HG02840 (cell line): ENCODE measurements at regions not wholly inside any gene's neighbourhood (a gene's known extent, or its start where the extent isn't known, plus 50 kb on each side); places are given as distances from the start of the nearest gene placed in this dataset.

Source experiments
- ATAC-seq: cut with Tn5 transposase; IDR thresholded peaks from one replicate; pipeline ENCODE4 v1.9.1; 2021; ENCODE audit warnings: mild to moderate bottlenecking, moderate library complexity, moderate number of reproducible peaks; ENCODE audit not compliant: unreplicated experiment, low FRiP score

GRCh38 chr20:39633689-39634088 is 671.5 kb downstream of the DHX35 start:
- no peak for ATAC-seq

- ATAC-seq, result no peak
These were observed 670.6 kb downstream of the DHX35 start for GRCh38 chr20:39632757-39633156.

GRCh38 chr20:39632176-39632575 is 670.0 kb downstream of the DHX35 start:
- no peak for ATAC-seq

- ATAC-seq, result no peak
These were observed 669.4 kb downstream of the DHX35 start for GRCh38 chr20:39631557-39631956.

- no peak for ATAC-seq
These were observed 668.2 kb downstream of the DHX35 start for GRCh38 chr20:39630215-39630908.

GRCh38 chr20:39627765-39628164 is 665.6 kb downstream of the DHX35 start:
- ATAC-seq, result no peak

- ATAC-seq, result no peak
These were observed 662.2 kb downstream of the DHX35 start for GRCh38 chr20:39624316-39624715.

GRCh38 chr20:39623584-39624234 is 661.6 kb downstream of the DHX35 start:
- ATAC-seq, result no peak

- no peak for ATAC-seq
These were observed 657.2 kb downstream of the DHX35 start for GRCh38 chr20:39619271-39619785.

- no peak for ATAC-seq
These were observed 649.8 kb downstream of the DHX35 start for GRCh38 chr20:39611901-39612300.

- ATAC-seq, result no peak
These were observed 645.0 kb downstream of the DHX35 start for GRCh38 chr20:39607141-39607540.

- ATAC-seq, result no peak
These were observed 643.8 kb downstream of the DHX35 start for GRCh38 chr20:39605908-39606307.

GRCh38 chr20:39605361-39605760 is 643.2 kb downstream of the DHX35 start:
- ATAC-seq, result no peak

- ATAC-seq, result no peak
These were observed 641.1 kb downstream of the DHX35 start for GRCh38 chr20:39603219-39603618.

- ATAC-seq, result no peak
These were observed 640.5 kb downstream of the DHX35 start for GRCh38 chr20:39602649-39603048.

GRCh38 chr20:39600871-39601270 is 638.7 kb downstream of the DHX35 start:
- no peak for ATAC-seq

- ATAC-seq, result no peak
These were observed 638.0 kb downstream of the DHX35 start for GRCh38 chr20:39600156-39600555.

GRCh38 chr20:39596554-39596953 is 634.4 kb downstream of the DHX35 start:
- no peak for ATAC-seq

GRCh38 chr20:39592371-39592770 is 630.2 kb downstream of the DHX35 start:
- ATAC-seq, result no peak

- no peak for ATAC-seq
These were observed 626.1 kb downstream of the DHX35 start for GRCh38 chr20:39588148-39588757.

- ATAC-seq, result no peak
These were observed 618.9 kb downstream of the DHX35 start for GRCh38 chr20:39581034-39581433.

GRCh38 chr20:39576771-39577170 is 614.6 kb downstream of the DHX35 start:
- ATAC-seq, result no peak
